T-helper 1 cell (primary cell): ENCODE measurements at regions not wholly inside any gene's neighbourhood (a gene's known extent, or its start where the extent isn't known, plus 50 kb on each side); places are given as distances from the start of the nearest gene placed in this dataset.
A peak's percentile ranks its signal among the peaks of the same experiment; 100 is the strongest.

ENCODE experiments used
- DNase-seq, 5 donors: peaks; one replicate each; pipeline ENCODE4 v3.0.0-alpha.2; 2012 to 2020

DNA sequence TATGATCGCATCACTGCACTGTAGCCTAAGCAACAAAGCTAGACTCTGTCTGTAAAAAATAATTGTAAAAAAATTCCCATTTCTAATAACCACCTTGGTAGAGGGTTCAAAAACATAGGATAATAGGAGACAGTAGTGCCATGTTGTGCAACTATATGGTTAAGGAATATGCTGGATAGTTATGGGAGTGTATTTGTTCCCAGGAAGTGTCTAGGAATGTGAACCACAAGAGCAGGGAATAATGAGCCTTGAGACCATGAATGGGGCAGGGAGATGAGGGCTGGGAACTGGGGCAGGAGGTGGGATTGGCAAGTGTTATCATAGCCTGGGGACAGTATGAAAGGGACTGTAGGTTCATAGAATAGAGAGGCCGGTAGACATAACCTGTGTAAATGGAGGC is 50.4 kb downstream of the RUSC2 start:
- DNase-seq = no peak

GRCh38 chr9:35546853-35547252 is 56.9 kb downstream of the RUSC2 start:
- no peak for DNase-seq

GRCh38 chr9:35547889-35548418 is 57.1 kb upstream of the TESK1 start:
- no peak for DNase-seq

DNA sequence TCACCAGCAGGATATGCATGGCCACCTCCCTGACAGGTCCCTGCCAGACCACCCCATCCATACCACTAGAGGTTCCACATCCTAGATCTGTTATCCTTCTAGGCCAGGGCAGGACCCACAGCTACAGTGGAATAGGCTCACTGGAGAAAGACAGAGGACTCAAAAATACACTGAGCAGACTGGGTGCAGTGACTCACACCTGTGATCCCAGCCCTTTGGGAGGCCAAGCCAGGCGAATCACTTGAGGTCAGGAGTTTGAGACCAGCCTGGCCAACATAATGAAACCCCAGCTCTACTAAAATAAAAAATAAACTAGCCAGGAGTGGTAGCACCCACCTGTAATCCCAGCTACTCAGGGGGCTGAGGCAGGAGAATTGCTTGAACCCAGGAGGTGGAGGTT is 56.5 kb upstream of the TESK1 start:
- no peak for DNase-seq

DNA sequence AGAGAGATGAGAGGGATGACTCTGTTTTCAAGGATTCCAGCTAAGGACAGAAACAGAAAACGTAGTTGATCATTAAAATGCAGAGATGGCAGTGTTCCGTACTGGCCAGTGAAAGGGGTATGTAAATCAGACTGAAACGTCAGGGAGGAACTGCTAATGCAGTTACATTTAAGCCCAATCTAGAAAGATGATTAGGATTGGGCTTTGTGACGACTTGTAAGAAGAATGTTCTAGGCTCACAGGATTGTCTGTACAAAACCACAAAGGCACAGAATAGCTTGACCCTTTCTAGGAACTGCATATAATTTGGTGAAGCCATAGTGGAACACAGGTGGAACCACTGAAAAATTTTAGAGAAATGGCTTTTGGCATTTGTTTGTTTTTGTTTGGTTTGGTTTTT is 55.6 kb upstream of the TESK1 start:
- DNase-seq = no peak

GRCh38 chr9:35552376-35552775 is 52.7 kb upstream of the TESK1 start:
- no peak for DNase-seq

GRCh38 chr9:35552837-35553236 is 52.2 kb upstream of the TESK1 start:
- no peak for DNase-seq

GRCh38 chr9:35553670-35554543 is 51.2 kb upstream of the TESK1 start:
- peak in 2 of 5 donors; percentile 29 to 44 for DNase-seq

DNA sequence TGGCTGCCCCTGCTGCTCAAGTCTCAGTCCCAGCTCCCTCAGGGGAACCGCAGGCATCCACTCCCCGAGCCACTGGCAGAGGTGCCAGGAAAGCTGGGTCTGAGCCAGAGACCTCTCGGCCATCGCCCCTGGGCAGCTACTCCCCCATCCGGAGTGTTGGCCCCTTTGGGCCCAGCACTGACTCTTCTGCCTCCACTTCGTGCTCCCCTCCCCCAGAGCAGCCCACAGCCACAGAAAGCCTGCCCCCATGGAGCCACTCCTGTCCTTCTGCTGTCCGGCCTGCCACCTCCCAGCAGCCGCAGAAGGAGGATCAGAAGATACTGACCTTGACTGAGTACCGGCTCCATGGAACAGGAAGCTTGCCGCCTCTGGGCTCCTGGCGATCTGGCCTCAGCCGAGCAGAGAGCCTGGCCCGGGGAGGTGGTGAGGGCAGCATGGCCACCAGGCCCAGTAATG is 49.8 kb upstream of the TESK1 start:
- DNase-seq = no peak
